ENCODE measurements at regions not wholly inside any gene's neighbourhood (a gene's known extent, or its start where the extent isn't known, plus 50 kb on each side); places are given as distances from the start of the nearest gene placed in this dataset.

DNA sequence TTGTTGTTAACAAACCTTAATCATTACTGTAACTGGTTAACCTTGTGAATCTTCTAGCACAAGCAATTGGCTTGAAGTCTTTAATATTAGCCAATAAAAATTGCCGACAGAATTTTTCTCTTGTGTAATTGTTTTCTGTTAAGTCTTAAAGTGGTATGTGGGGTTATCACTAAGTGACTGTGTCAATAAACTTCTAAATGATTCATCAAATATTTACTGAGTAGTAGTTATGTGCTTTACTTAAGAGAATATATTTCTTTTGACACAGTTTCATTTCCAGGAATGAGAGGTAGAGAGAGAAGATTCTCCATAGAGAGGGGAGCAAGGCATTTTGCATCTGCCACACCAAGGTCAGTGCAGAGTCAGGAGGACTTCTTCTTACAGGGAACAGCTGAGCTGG lies 2361.6 kb upstream of the AGA start:
- TF ChIP-seq, protein P1, sequence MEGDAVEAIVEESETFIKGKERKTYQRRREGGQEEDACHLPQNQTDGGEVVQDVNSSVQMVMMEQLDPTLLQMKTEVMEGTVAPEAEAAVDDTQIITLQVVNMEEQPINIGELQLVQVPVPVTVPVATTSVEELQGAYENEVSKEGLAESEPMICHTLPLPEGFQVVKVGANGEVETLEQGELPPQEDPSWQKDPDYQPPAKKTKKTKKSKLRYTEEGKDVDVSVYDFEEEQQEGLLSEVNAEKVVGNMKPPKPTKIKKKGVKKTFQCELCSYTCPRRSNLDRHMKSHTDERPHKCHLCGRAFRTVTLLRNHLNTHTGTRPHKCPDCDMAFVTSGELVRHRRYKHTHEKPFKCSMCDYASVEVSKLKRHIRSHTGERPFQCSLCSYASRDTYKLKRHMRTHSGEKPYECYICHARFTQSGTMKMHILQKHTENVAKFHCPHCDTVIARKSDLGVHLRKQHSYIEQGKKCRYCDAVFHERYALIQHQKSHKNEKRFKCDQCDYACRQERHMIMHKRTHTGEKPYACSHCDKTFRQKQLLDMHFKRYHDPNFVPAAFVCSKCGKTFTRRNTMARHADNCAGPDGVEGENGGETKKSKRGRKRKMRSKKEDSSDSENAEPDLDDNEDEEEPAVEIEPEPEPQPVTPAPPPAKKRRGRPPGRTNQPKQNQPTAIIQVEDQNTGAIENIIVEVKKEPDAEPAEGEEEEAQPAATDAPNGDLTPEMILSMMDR (IDR thresholded peaks at IDR 0.05; ENCODE audit: unreplicated experiment) = no peak
- no peaks in the 10 kb centered on the region for H3K27me3 Mint-ChIP-seq (ENCODE audit: insufficient read depth, unreplicated experiment)
- intact Hi-C loops (cut with micrococcal nuclease) = no loop called here
- H3K27ac Mint-ChIP-seq (ENCODE audit: low read depth, unreplicated experiment) = no peak overlapping the region
- H3K9me3 Mint-ChIP-seq (ENCODE audit: unreplicated experiment) = peaks cover 18% of the 10 kb centered on the region
- peaks cover 16% of the 10 kb centered on the region for H3K4me1 Mint-ChIP-seq (ENCODE audit: insufficient read depth, unreplicated experiment)
- DNase-seq (ENCODE audit: unreplicated experiment) = no peak
- H3K36me3 Mint-ChIP-seq (ENCODE audit: insufficient read depth, unreplicated experiment) = no peaks in the 10 kb centered on the region
- CTCF ChIA-PET = no interaction called here
- POLR2A ChIA-PET = no interaction called here
- no TSS peak for BruUV-seq (replicated peaks)
- H3K4me3 Mint-ChIP-seq (ENCODE audit: unreplicated experiment) = no peak overlapping the region

- DNase-seq (ENCODE audit: unreplicated experiment) = no peak
- no peaks in the 10 kb centered on the region for H3K27me3 Mint-ChIP-seq (ENCODE audit: insufficient read depth, unreplicated experiment)
- peaks cover 16% of the 10 kb centered on the region for H3K4me1 Mint-ChIP-seq (ENCODE audit: insufficient read depth, unreplicated experiment)
- intact Hi-C loops (cut with micrococcal nuclease) = no loop called here
- no TSS peak for BruUV-seq (replicated peaks)
- H3K36me3 Mint-ChIP-seq (ENCODE audit: insufficient read depth, unreplicated experiment) = no peaks in the 10 kb centered on the region
- H3K9me3 Mint-ChIP-seq (ENCODE audit: unreplicated experiment) = peaks cover 18% of the 10 kb centered on the region
- H3K27ac Mint-ChIP-seq (ENCODE audit: low read depth, unreplicated experiment) = no peak overlapping the region
- ChIA-PET CTCF (no interaction called here), POLR2A (no interaction called here)
- TF ChIP-seq, protein P1 (IDR thresholded peaks at IDR 0.05; ENCODE audit: unreplicated experiment) = no peak
- no peak overlapping the region for H3K4me3 Mint-ChIP-seq (ENCODE audit: unreplicated experiment)
Observed at GRCh38 chr4:179804440-179804839, 2362.2 kb upstream of the AGA start.

DNA sequence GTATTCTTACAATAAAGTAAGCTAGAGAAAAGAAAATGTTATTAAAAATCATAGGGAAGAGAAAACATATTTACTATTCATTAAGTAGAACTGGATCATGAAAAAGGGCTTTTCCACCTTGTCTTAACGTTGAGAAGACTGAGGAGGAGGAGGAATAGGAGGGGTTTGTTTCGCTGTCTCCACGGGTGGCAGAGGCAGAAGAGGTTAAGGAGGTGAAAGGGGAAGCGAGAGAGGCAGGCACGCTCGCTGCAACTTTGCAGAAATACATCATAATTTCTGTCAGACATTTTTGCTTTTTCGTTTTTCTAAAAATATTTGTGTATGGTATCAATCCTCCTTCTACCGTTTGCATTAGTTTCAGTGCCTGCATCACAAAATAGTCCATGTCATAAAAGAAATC lies 2375.1 kb upstream of the AGA start:
- intact Hi-C loops (cut with micrococcal nuclease) = no loop called here
- BruUV-seq (replicated peaks) = no TSS peak
- H3K36me3 Mint-ChIP-seq (ENCODE audit: insufficient read depth, unreplicated experiment) = peaks cover 5% of the 10 kb centered on the region
- H3K27ac Mint-ChIP-seq (ENCODE audit: low read depth, unreplicated experiment) = no peak overlapping the region
- ChIA-PET POLR2A (no interaction called here), CTCF (no interaction called here)
- H3K4me3 Mint-ChIP-seq (ENCODE audit: unreplicated experiment) = no peak overlapping the region
- H3K4me1 Mint-ChIP-seq (ENCODE audit: insufficient read depth, unreplicated experiment) = no peaks in the 10 kb centered on the region
- no peaks in the 10 kb centered on the region for H3K27me3 Mint-ChIP-seq (ENCODE audit: insufficient read depth, unreplicated experiment)
- DNase-seq (ENCODE audit: unreplicated experiment) = no peak
- peaks cover 8% of the 10 kb centered on the region for H3K9me3 Mint-ChIP-seq (ENCODE audit: unreplicated experiment)
- TF ChIP-seq, protein P1 (IDR thresholded peaks at IDR 0.05; ENCODE audit: unreplicated experiment) = no peak

DNA sequence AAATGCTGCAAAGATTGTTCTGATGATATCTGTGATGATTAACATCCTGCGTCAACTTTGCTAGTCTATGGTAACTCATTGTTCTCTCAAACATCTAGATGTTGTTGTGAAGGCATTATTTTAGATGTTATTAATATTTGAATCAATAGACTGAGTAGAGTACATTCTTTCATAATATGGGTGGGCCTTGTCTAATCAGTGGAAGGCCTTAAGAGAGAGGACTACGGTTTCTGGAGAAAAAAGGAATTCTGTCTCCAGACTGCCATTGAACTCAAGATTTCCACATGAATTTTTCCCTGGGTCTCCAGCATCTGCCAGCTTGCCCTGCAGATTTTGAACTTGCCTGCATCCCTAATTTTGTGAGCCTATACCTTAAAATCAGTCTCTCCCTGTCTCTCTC lies 2381.1 kb upstream of the AGA start:
- H3K4me3 Mint-ChIP-seq (ENCODE audit: unreplicated experiment) = no peak overlapping the region
- no peaks in the 10 kb centered on the region for H3K4me1 Mint-ChIP-seq (ENCODE audit: insufficient read depth, unreplicated experiment)
- intact Hi-C loops (cut with micrococcal nuclease) = no loop called here
- TF ChIP-seq, protein P1 (IDR thresholded peaks at IDR 0.05; ENCODE audit: unreplicated experiment) = no peak
- H3K9me3 Mint-ChIP-seq (ENCODE audit: unreplicated experiment) = peaks cover 15% of the 10 kb centered on the region
- H3K27me3 Mint-ChIP-seq (ENCODE audit: insufficient read depth, unreplicated experiment) = no peaks in the 10 kb centered on the region
- no TSS peak for BruUV-seq (replicated peaks)
- H3K27ac Mint-ChIP-seq (ENCODE audit: low read depth, unreplicated experiment) = no peak overlapping the region
- no peak for DNase-seq (ENCODE audit: unreplicated experiment)
- ChIA-PET POLR2A (no interaction called here), CTCF (no interaction called here)
- no peaks in the 10 kb centered on the region for H3K36me3 Mint-ChIP-seq (ENCODE audit: insufficient read depth, unreplicated experiment)
